ENCODE measurements at regions not wholly inside any gene's neighbourhood (a gene's known extent, or its start where the extent isn't known, plus 50 kb on each side); places are given as distances from the start of the nearest gene placed in this dataset.
"Not testable (repeated sequence)": the region's sequence is repeated elsewhere in the genome, so short reads cannot be mapped to it uniquely, and the experiment has no call there.

- no peak for TF ChIP-seq CTCF (IDR thresholded peaks at IDR 0.05; ENCODE audit: control extremely low read depth in 1 of 3, insufficient read depth in 1 of 3, low read depth in 1 of 3, low read length in 3 of 3)
- no peak for TF ChIP-seq FOSL1 (IDR thresholded peaks at IDR 0.05; ENCODE audit: insufficient read depth, low read depth, low read length)
- TF ChIP-seq TBP (IDR thresholded peaks at IDR 0.05; ENCODE audit: low read depth, low read length) = no peak
- no peak for TF ChIP-seq CHD1 (IDR thresholded peaks at IDR 0.05; ENCODE audit: low read depth, low read length)
Measured at GRCh38 chr4:23962462-23962861, 72.6 kb upstream of the PPARGC1A start (continued).

GRCh38 chr4:23961395-23961794, 71.5 kb upstream of the PPARGC1A start:
- H3K18ac ChIP-seq (ENCODE audit: extremely low read depth, low read length); H3K4me3 ChIP-seq (ENCODE audit: extremely low read depth in 1 of 4, insufficient read depth in 2 of 4, low read depth in 3 of 4, low read length in 4 of 4); H3K27me3 ChIP-seq (replicated peaks in 1 of 4; ENCODE audit: control insufficient read depth in 3 of 4, extremely low read depth in 1 of 4, insufficient read depth in 3 of 4, low read length in 3 of 4); H2BK5ac ChIP-seq (ENCODE audit: low read depth, low read length); CTCF ChIA-PET (ENCODE audit: partially characterized antibody); H2AFZ ChIP-seq (ENCODE audit: low read length); H2BK20ac ChIP-seq (ENCODE audit: low read length); H3K56ac ChIP-seq (replicated peaks; ENCODE audit: insufficient read length, low read depth, low read length); H3K36me3 ChIP-seq (ENCODE audit: control insufficient read depth in 2 of 4, insufficient read depth in 4 of 4, low read length in 3 of 4); POLR2A ChIA-PET (ENCODE audit: partially characterized antibody); H3K4ac ChIP-seq (replicated peaks; ENCODE audit: insufficient read length, low read depth, low read length); H3K23me2 ChIP-seq (ENCODE audit: low read depth, low read length); FAIRE-seq; H3K4me1 ChIP-seq (replicated peaks in 1 of 4; ENCODE audit: control insufficient read depth in 3 of 4, insufficient read depth in 4 of 4, low read length in 3 of 4); DNase-seq (ENCODE audit: low read depth in 1 of 2, low spot score in 2 of 2); H3K27ac ChIP-seq (ENCODE audit: low read depth, low read length); H2BK12ac ChIP-seq (ENCODE audit: low read depth, low read length); H4K91ac ChIP-seq (replicated peaks; ENCODE audit: insufficient read length, low read length); H2AK5ac ChIP-seq (ENCODE audit: low read depth, low read length); H3K14ac ChIP-seq (ENCODE audit: insufficient read length); H3K4me2 ChIP-seq (ENCODE audit: insufficient read depth in 1 of 2, low read depth in 2 of 2, low read length in 2 of 2); H3K9me3 ChIP-seq (ENCODE audit: insufficient read depth in 2 of 2, low read depth in 1 of 2, low read length in 1 of 2); H2BK120ac ChIP-seq (replicated peaks; ENCODE audit: low read depth, low read length); H3K23ac ChIP-seq (ENCODE audit: insufficient read length); H4K20me1 ChIP-seq (replicated peaks in 1 of 2; ENCODE audit: control insufficient read depth in 1 of 2, insufficient read depth in 2 of 2, low read length in 2 of 2); H3K79me2 ChIP-seq (ENCODE audit: control insufficient read depth in 1 of 2, insufficient read depth in 2 of 2, low read length in 2 of 2); H3K79me1 ChIP-seq (ENCODE audit: low read depth, low read length); H2BK15ac ChIP-seq (ENCODE audit: low read length); H3K9ac ChIP-seq (replicated peaks in 1 of 4; ENCODE audit: extremely low read depth in 1 of 4, low read depth in 3 of 4, low read length in 3 of 4); H4K8ac ChIP-seq (ENCODE audit: extremely low read depth, insufficient read depth, low read length); H4K5ac ChIP-seq (ENCODE audit: insufficient read length, low read depth, low read length): not testable (repeated sequence)
- 89% methylated on average over 4 of the region's 4 CpGs; no CpG with 5 or more reads in 1 of the 2 experiments for WGBS, 2 experiments (ENCODE audit: extremely low coverage in 1 of 2, insufficient coverage in 1 of 2, insufficient read length in 1 of 2, insufficient replicate concordance in 2 of 2, low coverage in 1 of 2, low lambda C conversion rate in 2 of 2, missing lambda C conversion rate in 1 of 2)
